SK-N-SH (cell line): ENCODE measurements at regions not wholly inside any gene's neighbourhood (a gene's known extent, or its start where the extent isn't known, plus 50 kb on each side); places are given as distances from the start of the nearest gene placed in this dataset.

ENCODE experiments used
- CTCF ChIA-PET: fragments of 300-600, 350-600 bp; formaldehyde crosslinking; extraction: SDS; loops from one replicate; lab custom pipeline; 2021; lab: Yijun Ruan, JAX
- POLR2A ChIA-PET: fragments of 350-600 bp; sonication (Branson Sonifier 250); formaldehyde crosslinking; extraction: SDS; loops from one replicate; lab custom pipeline; 2020; ENCODE audit warnings: antibody characterized with exemption, inconsistent platforms; lab: Yijun Ruan, JAX
- DNase-seq: peaks from one replicate; pipeline ENCODE4 v3.0.0; 2012
- H2AFZ ChIP-seq: fragments of 200-600 bp; sonication (generic); 2 replicates; pipeline ENCODE4 v1.8.1; 2016; ENCODE audit warnings: antibody characterized with exemption, mild to moderate bottlenecking, low read depth
- H3F3A ChIP-seq: fragments of 200-600 bp; sonication (generic); replicated peaks from 2 replicates; pipeline ENCODE3; 2016; ENCODE audit warnings: antibody characterized with exemption, mild to moderate bottlenecking; ENCODE audit not compliant: insufficient read depth
- H3K27ac ChIP-seq, 2 experiments: fragments of 200-500 bp in 1 of 2; fragments of 200-600 bp in 1 of 2; sonication (Bioruptor generic) in 1 of 2; sonication (generic), shearing (Covaris generic) in 1 of 2; 2 replicates each; pipeline versions ENCODE4 v1.5.1 to v1.6.1; 2014 to 2016; ENCODE audit warnings: low read depth in 2 of 2, inconsistent platforms in 1 of 2, low read length in 1 of 2, mild to moderate bottlenecking in 1 of 2, mixed read lengths in 1 of 2
- H3K27me3 ChIP-seq: fragments of 200-600 bp; sonication (generic), shearing (Covaris generic); 2 replicates; pipeline ENCODE4 v1.6.1; 2016; ENCODE audit warnings: mixed run types; ENCODE audit not compliant: insufficient read depth
- H3K36me3 ChIP-seq, 2 experiments: fragments of 200-500 bp in 1 of 2; fragments of 200-600 bp in 1 of 2; sonication (Bioruptor generic) in 1 of 2; sonication (generic) in 1 of 2; replicated peaks in 1 of 2; 2 replicates each; pipeline versions ENCODE3 to v1.5.1; 2014 to 2016; ENCODE audit warnings: low read length in 1 of 2, mild to moderate bottlenecking in 1 of 2; ENCODE audit not compliant: insufficient read depth in 2 of 2, control insufficient read depth in 1 of 2
- H3K4me1 ChIP-seq, 2 experiments: fragments of 200-500 bp in 1 of 2; fragments of 200-600 bp in 1 of 2; sonication (Bioruptor generic) in 1 of 2; sonication (generic), shearing (Covaris generic) in 1 of 2; 2 replicates each; pipeline versions ENCODE4 v1.5.1 to v1.6.1; 2014 to 2016; ENCODE audit warnings: low read depth in 1 of 2, low read length in 1 of 2, mixed run types in 1 of 2; ENCODE audit not compliant: insufficient read depth in 2 of 2, control insufficient read depth in 1 of 2
- H3K4me2 ChIP-seq: fragments of 200-600 bp; sonication (generic), shearing (Covaris generic); 2 replicates; pipeline ENCODE4 v1.6.1; 2017; ENCODE audit warnings: mixed run types
- H3K4me3 ChIP-seq, 2 experiments: fragments of 200-500 bp in 1 of 2; fragments of 200-600 bp in 1 of 2; sonication (Bioruptor generic) in 1 of 2; sonication (generic), shearing (Covaris generic) in 1 of 2; 2 replicates each; pipeline versions ENCODE4 v1.5.1 to v1.8.1; 2014 to 2016; ENCODE audit warnings: low read depth in 2 of 2, inconsistent platforms in 1 of 2, low read length in 1 of 2, mild to moderate bottlenecking in 1 of 2, mixed read lengths in 1 of 2, moderate library complexity in 1 of 2
- H3K79me2 ChIP-seq: fragments of 200-600 bp; sonication (generic); 2 replicates; pipeline ENCODE4 v1.8.1; 2017; ENCODE audit warnings: mild to moderate bottlenecking; ENCODE audit not compliant: insufficient read depth
- H3K9ac ChIP-seq: fragments of 200-600 bp; sonication (generic); 2 replicates; pipeline ENCODE4 v1.6.1; 2017; ENCODE audit warnings: mixed run types
- H3K9me2 ChIP-seq: fragments of 200-600 bp; sonication (generic); 2 replicates; pipeline ENCODE4 v1.6.1; 2017; ENCODE audit warnings: mixed run types
- H3K9me3 ChIP-seq: fragments of 200-600 bp; sonication (generic); 2 replicates; pipeline ENCODE4 v1.6.1; 2017; ENCODE audit warnings: mixed run types, mild to moderate bottlenecking, moderate library complexity
- H4K20me1 ChIP-seq: fragments of 200-600 bp; sonication (generic); 2 replicates; pipeline ENCODE4 v1.6.1; 2017; ENCODE audit warnings: mild to moderate bottlenecking, mixed run types; ENCODE audit not compliant: insufficient read depth
- ELF1 ChIP-seq: IDR thresholded peaks from 2 replicates; pipeline ENCODE4 v1.4.0; 2012
- EP300 ChIP-seq, 2 experiments: IDR thresholded peaks; 2 replicates each; pipeline versions ENCODE4 v1.4.0 to v1.6.1; 2012; ENCODE audit warnings: borderline replicate concordance in 1 of 2, low read depth in 1 of 2, low read length in 1 of 2
- EZH2phosphoT487 ChIP-seq: fragments of 200-600 bp; sonication (generic); IDR thresholded peaks from 2 replicates; pipeline ENCODE4 v1.6.1; 2017; ENCODE audit warnings: low read depth, mixed run types, mild to moderate bottlenecking, antibody characterized with exemption, moderate library complexity, borderline replicate concordance
- JUND ChIP-seq: IDR thresholded peaks from 2 replicates; pipeline ENCODE4 v1.4.0; 2012
- MEF2A ChIP-seq: IDR thresholded peaks from 2 replicates; pipeline ENCODE4 v1.4.0; 2012; ENCODE audit warnings: low read depth, borderline replicate concordance
- NFIC ChIP-seq: IDR thresholded peaks from 2 replicates; pipeline ENCODE4 v1.4.0; 2012; ENCODE audit warnings: borderline replicate concordance
- NRF1 ChIP-seq: IDR thresholded peaks from 2 replicates; pipeline ENCODE4 v1.6.1; 2012; ENCODE audit warnings: low read depth, mild to moderate bottlenecking, low read length
- RAD21 ChIP-seq: IDR thresholded peaks from 2 replicates; pipeline ENCODE4 v1.6.1; 2012; ENCODE audit warnings: mild to moderate bottlenecking, low read length
- RCOR1 ChIP-seq: fragments of 150-350 bp; IDR thresholded peaks from 2 replicates; pipeline ENCODE4 v1.6.1; 2017; ENCODE audit warnings: antibody characterized with exemption, low read length
- RFX5 ChIP-seq: IDR thresholded peaks from 2 replicates; pipeline ENCODE4 v1.6.1; 2012; ENCODE audit warnings: mild to moderate bottlenecking, improper control_type of control experiment, low read length
- RXRA ChIP-seq: IDR thresholded peaks from 2 replicates; pipeline ENCODE4 v1.4.0; 2012; ENCODE audit warnings: low read depth, mild to moderate bottlenecking, borderline replicate concordance
- SMC3 ChIP-seq: IDR thresholded peaks from 2 replicates; pipeline ENCODE4 v1.6.1; 2012; ENCODE audit warnings: low read depth, low read length, improper control_type of control experiment
- TAF1 ChIP-seq: IDR thresholded peaks from 2 replicates; pipeline ENCODE4 v1.6.1; 2012; ENCODE audit warnings: low read depth, mild to moderate bottlenecking, low read length, moderate library complexity, borderline replicate concordance
- ZBTB33 ChIP-seq: IDR thresholded peaks from 2 replicates; pipeline ENCODE4 v1.4.0; 2012; ENCODE audit warnings: low read depth, borderline replicate concordance
- WGBS: methylation state at CpG from one replicate; pipeline ENCODE4 v1.1.6; 2017; ENCODE audit warnings: low lambda C conversion rate; 5-methylcytosine and 5-hydroxymethylcytosine counted together
- TF ChIP-seq, protein P1 (sequence below): IDR thresholded peaks from 2 replicates; pipeline ENCODE4 v1.6.1; 2012; ENCODE audit warnings: mild to moderate bottlenecking, low read depth, low read length, moderate library complexity
- TF ChIP-seq, protein P2 (sequence below): fragments of 150-350 bp; IDR thresholded peaks from 2 replicates; pipeline ENCODE4 v1.6.1; 2016; ENCODE audit warnings: mild to moderate bottlenecking, low read depth, low read length
- TF ChIP-seq, protein P3 (sequence below): IDR thresholded peaks from 2 replicates; pipeline ENCODE4 v1.4.0; 2012; ENCODE audit warnings: low read depth

DNA sequence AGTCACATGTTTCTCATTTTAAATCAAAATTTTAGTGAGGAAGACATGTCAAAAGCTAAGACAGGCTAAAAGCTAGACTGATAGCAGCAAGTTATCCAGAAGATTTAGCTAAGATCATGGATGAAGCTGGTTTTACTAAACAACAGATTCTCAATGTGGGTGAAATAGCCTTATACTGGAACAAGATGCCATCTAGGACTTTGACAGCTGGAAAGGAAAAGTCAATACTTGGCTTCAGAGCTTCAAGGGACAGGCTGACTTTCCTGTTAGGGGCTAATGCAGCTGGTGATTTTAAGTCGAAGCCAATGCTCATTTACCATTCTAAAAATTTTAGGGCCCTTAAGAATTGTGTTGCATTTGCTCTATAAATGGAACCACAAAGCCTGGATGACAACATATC, 455.3 kb upstream of the SLC10A2 start (continued):
- TF ChIP-seq ZBTB33 (no peak), RXRA (no peak), ELF1 (no peak)
- TF ChIP-seq, protein P1, sequence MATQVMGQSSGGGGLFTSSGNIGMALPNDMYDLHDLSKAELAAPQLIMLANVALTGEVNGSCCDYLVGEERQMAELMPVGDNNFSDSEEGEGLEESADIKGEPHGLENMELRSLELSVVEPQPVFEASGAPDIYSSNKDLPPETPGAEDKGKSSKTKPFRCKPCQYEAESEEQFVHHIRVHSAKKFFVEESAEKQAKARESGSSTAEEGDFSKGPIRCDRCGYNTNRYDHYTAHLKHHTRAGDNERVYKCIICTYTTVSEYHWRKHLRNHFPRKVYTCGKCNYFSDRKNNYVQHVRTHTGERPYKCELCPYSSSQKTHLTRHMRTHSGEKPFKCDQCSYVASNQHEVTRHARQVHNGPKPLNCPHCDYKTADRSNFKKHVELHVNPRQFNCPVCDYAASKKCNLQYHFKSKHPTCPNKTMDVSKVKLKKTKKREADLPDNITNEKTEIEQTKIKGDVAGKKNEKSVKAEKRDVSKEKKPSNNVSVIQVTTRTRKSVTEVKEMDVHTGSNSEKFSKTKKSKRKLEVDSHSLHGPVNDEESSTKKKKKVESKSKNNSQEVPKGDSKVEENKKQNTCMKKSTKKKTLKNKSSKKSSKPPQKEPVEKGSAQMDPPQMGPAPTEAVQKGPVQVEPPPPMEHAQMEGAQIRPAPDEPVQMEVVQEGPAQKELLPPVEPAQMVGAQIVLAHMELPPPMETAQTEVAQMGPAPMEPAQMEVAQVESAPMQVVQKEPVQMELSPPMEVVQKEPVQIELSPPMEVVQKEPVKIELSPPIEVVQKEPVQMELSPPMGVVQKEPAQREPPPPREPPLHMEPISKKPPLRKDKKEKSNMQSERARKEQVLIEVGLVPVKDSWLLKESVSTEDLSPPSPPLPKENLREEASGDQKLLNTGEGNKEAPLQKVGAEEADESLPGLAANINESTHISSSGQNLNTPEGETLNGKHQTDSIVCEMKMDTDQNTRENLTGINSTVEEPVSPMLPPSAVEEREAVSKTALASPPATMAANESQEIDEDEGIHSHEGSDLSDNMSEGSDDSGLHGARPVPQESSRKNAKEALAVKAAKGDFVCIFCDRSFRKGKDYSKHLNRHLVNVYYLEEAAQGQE, result no peak

DNA sequence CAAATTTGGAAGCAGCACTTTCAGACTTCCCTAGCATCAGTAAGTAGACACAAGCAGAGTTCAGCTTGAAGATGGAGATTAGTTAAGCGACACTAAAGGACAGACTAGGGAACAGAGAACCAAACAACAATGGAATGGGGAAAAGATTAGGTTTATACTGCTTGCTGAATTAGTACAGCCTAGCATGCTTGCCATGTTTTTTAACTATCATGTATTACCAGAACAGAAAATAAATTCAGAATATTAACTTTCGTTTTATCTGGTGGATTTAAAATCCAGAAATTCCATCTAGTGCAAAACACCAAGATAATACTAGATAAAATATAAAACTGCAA, 451.5 kb upstream of the SLC10A2 start:
- POLR2A ChIA-PET, result no interaction called here
- no peaks in the 10 kb centered on the region; the same call in 1 of the 2 replicates for H3K9me3 ChIP-seq
- CTCF ChIA-PET, result no interaction called here
- H3F3A ChIP-seq, result no peaks in the 10 kb centered on the region
- no peak overlapping the region for H2AFZ ChIP-seq
- peak overlapping the region in 1 of 2 experiments; percentile 55; a peak in 1 of 4 replicates for H3K27ac ChIP-seq
- TF ChIP-seq, protein P2, sequence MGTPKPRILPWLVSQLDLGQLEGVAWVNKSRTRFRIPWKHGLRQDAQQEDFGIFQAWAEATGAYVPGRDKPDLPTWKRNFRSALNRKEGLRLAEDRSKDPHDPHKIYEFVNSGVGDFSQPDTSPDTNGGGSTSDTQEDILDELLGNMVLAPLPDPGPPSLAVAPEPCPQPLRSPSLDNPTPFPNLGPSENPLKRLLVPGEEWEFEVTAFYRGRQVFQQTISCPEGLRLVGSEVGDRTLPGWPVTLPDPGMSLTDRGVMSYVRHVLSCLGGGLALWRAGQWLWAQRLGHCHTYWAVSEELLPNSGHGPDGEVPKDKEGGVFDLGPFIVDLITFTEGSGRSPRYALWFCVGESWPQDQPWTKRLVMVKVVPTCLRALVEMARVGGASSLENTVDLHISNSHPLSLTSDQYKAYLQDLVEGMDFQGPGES, result no peak
- TF ChIP-seq JUND, result no peak
- TF ChIP-seq MEF2A, result no peak
- no peak for TF ChIP-seq SMC3
- no peak for TF ChIP-seq RFX5
- TF ChIP-seq, protein P1, result no peak
- TF ChIP-seq NRF1, result no peak
- TF ChIP-seq, protein P3, sequence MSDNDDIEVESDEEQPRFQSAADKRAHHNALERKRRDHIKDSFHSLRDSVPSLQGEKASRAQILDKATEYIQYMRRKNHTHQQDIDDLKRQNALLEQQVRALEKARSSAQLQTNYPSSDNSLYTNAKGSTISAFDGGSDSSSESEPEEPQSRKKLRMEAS, result no peak
- TF ChIP-seq RCOR1, result no peak
- TF ChIP-seq EP300 (IDR thresholded peaks at IDR 0.05; ENCODE audit: borderline replicate concordance in 1 of 2, low read depth in 1 of 2, low read length in 1 of 2), result no peak
- no peak for TF ChIP-seq ZBTB33
- no peak for TF ChIP-seq NFIC
- TF ChIP-seq EZH2phosphoT487, result no peak
- TF ChIP-seq TAF1, result no peak
- TF ChIP-seq RAD21, result no peak
- no peaks in the 10 kb centered on the region for H4K20me1 ChIP-seq
- H3K4me1 ChIP-seq, result peaks cover 0 to 11% of the 10 kb centered on the region in 2 experiments; a peak in 2 of 4 replicates
- no peak overlapping the region for H3K4me3 ChIP-seq
- no peak for DNase-seq
- H3K9me2 ChIP-seq, result no peaks in the 10 kb centered on the region
- no peak overlapping the region for H3K4me2 ChIP-seq
- 22% methylated on average over 2 of the region's 2 CpGs for WGBS
- H3K36me3 ChIP-seq, result no peaks in the 10 kb centered on the region
- H3K9ac ChIP-seq, result no peak overlapping the region
- no peaks in the 10 kb centered on the region for H3K27me3 ChIP-seq
- no peaks in the 10 kb centered on the region for H3K79me2 ChIP-seq
